Neural progenitor cell (in vitro differentiated cells): ENCODE measurements at regions not wholly inside any gene's neighbourhood (a gene's known extent, or its start where the extent isn't known, plus 50 kb on each side); places are given as distances from the start of the nearest gene placed in this dataset.

ENCODE experiments used
- CTCF ChIP-seq: fragments of 200-600 bp; sonication (generic); IDR thresholded peaks from 2 replicates; pipeline ENCODE4 v1.5.1; 2017; ENCODE audit warnings: antibody characterized with exemption, mild to moderate bottlenecking
- EZH2 ChIP-seq: fragments of 200-600 bp; sonication (generic); IDR thresholded peaks from 2 replicates; pipeline ENCODE4 v1.6.1; 2017; ENCODE audit warnings: antibody characterized with exemption, mild to moderate bottlenecking, moderate library complexity

DNA sequence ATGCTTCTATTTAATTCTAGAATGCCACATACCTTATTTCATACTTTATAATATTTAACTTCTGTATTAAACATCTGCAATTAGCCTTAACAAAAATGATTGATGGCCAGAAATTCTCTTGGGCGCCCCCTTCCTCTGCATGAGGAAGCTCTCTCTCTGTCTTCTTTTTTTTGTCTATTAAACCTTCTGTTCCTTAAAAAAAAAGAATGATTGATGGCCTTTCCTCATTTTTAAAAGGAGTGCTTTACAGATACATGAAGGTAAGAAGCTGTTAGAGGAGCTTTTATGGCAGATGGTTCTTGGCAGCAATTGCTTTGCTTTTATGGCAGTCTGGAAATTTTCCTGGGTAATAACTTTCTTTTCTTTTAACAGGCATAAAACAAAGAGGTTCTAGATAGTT, 526.9 kb downstream of the SLC4A3 start:
- TF ChIP-seq CTCF (peak; percentile 35), EZH2 (no peak)
